Cardiac fibroblast (primary cell): ENCODE measurements at regions not wholly inside any gene's neighbourhood (a gene's known extent, or its start where the extent isn't known, plus 50 kb on each side); places are given as distances from the start of the nearest gene placed in this dataset.

ENCODE experiments used
- DNase-seq, 2 donors: peaks; one replicate each; pipeline versions ENCODE4 v3.0.0 to v3.0.0-alpha.2; 2010; ENCODE audit warnings: low read depth in 2 of 2
- H3K4me3 ChIP-seq, 2 donors: replicated peaks in 1 of 2; 1 replicate in 1 of 2; 2 replicates in 1 of 2; pipeline ENCODE4 v1.5.1; 2011; ENCODE audit warnings: low read depth in 2 of 2, low read length in 2 of 2, mild to moderate bottlenecking in 2 of 2, moderate library complexity in 1 of 2
- TF ChIP-seq, protein P1 (sequence below): IDR thresholded peaks from one replicate; pipeline ENCODE4 v1.5.1; 2011; ENCODE audit warnings: low read depth, mild to moderate bottlenecking, low read length, inconsistent platforms

DNA sequence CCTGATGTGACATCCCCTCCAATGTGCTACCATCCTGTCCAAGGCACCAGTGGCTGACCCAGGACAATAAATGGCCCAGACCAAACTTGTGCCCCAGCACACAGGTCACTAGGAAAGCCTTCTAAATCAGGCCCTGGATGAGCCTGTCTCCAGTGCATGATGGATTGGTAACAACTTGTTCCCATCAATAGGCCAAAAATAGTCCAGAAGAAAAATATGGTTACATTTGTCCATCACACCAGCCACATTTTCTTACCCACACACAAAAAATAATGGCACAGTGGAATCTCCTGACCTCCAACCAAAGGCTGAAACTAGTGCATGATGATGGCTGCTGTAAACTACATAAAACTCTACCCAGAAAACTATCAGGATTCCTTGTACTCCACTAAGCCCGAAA lies 228.4 kb downstream of the SPTSSA start:
- no peak for DNase-seq
- H3K4me3 ChIP-seq: no peak overlapping the region
- TF ChIP-seq, protein P1, sequence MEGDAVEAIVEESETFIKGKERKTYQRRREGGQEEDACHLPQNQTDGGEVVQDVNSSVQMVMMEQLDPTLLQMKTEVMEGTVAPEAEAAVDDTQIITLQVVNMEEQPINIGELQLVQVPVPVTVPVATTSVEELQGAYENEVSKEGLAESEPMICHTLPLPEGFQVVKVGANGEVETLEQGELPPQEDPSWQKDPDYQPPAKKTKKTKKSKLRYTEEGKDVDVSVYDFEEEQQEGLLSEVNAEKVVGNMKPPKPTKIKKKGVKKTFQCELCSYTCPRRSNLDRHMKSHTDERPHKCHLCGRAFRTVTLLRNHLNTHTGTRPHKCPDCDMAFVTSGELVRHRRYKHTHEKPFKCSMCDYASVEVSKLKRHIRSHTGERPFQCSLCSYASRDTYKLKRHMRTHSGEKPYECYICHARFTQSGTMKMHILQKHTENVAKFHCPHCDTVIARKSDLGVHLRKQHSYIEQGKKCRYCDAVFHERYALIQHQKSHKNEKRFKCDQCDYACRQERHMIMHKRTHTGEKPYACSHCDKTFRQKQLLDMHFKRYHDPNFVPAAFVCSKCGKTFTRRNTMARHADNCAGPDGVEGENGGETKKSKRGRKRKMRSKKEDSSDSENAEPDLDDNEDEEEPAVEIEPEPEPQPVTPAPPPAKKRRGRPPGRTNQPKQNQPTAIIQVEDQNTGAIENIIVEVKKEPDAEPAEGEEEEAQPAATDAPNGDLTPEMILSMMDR: no peak

DNA sequence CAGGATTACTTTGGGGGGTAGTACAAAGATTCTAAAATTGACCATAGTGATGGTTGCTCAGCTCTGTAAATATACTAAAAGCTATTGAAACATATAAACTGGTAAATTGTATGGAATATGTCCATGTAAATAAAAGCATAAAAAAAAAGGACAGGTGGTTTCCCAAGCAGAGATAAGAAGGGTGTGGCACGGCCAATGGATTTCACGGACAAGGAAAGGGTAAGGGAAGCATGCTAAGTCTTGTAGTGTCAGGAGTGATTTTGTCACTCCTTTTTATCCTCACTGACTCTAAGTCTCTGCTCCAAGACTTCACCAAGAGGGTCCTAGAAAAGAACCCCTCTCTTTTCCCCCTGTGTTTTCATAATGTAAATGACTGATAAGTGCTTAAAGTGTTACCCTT lies 229.2 kb downstream of the SPTSSA start:
- TF ChIP-seq, protein P1: no peak
- no peak overlapping the region for H3K4me3 ChIP-seq
- no peak for DNase-seq

DNA sequence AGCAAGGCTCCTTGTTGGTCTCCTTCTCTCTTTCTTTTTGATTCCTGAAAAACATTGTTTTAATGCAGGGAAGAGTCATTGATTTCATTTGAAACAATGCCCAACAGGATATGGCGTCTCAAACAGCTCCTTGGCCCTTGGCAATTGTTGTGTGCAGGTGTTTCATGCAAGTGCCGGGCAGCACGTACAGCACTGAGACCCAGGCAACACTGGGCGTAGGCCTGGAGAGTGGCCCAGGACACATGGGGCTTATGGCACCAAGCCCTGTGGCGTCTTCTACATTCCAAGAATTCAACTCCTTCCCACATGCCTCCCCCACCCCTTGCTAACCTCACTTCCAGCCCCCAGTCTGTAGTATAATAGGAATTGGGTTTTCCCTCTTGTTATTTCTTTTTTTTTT lies 230.4 kb downstream of the SPTSSA start:
- no peak overlapping the region for H3K4me3 ChIP-seq
- TF ChIP-seq, protein P1: no peak
- peak in 1 of 2 donors; percentile 3 for DNase-seq

DNA sequence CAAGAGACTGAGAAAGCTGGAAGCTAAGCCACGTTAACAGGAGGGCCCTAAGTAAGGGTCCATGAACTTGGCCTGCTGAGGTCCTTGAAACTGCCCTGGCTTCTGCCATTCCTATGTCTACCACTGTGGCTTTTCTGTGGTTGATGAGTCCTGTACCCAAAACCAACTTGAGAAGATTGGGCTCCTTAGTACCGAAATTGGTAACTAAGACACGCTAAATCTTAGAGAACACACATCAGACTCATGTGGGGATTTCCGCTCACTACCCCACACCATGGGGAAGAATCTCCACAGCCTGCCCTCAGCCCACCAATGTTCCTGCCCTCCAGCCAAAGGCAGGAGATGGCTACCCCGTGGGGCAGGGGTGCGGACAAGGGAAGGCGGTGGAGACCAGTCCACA lies 232.9 kb downstream of the SPTSSA start:
- TF ChIP-seq, protein P1: no peak

DNA sequence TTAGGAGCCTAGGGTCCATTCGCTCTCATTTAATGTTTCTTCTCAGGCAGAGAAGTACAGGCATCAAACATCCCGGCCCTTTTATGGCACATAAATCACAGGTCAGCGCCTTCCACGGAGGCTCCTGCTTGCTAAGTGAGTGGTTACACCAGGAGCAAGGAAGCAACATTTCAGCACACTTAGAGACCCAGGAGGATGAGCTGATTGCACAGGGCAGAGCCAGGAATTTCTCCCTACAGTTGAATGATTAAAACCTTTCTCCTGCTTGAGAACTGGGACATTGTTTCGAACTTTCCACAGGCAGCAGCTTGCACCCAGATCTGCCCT lies 233.4 kb downstream of the SPTSSA start:
- TF ChIP-seq, protein P1: no peak
- DNase-seq: no peak
- no peak overlapping the region for H3K4me3 ChIP-seq

More for the DNA sequence above, 232.9 kb downstream of the SPTSSA start:
- DNase-seq: no peak
- no peak overlapping the region for H3K4me3 ChIP-seq

DNA sequence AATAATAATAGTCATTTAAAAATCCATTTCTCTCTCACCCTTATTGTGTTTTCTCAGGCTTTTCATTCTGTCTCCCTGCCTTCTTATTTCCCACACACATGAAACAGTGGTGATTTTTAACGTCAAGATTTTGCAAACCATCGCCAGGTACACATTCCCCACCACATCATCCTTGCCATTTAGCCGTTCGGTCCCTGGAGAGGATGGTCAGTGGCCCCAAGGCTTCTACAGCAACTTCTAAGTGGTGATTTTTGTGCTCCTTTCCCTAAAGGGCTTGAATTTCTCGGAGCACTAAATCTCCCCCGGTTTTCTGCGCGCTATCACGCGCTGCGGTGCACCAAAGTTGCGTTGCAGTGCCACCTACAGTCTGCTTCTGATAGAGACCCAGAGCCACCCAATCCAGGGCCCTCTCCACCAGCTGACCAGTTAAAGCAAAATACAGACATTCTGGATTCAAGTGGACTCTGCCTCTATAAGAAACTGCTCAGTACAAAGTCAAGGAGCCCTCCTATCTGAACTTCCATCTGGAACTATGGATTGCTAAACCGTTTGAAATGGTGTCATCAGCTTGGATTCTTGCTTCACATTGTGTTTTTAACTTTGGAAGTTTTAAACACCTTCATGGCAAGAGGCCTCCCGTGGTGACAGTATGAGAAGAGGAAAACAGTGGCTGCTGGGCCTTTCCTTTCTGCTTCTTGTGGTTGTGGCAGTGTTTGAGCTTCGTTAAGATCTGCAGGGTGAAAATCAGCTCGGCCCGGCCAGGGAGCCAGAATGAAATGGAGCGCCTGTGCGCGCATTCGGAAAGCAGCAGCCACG lies 234.0 kb downstream of the SPTSSA start:
- peak; percentile 58 to 65 for DNase-seq
- TF ChIP-seq, protein P1: peak; percentile 76

DNA sequence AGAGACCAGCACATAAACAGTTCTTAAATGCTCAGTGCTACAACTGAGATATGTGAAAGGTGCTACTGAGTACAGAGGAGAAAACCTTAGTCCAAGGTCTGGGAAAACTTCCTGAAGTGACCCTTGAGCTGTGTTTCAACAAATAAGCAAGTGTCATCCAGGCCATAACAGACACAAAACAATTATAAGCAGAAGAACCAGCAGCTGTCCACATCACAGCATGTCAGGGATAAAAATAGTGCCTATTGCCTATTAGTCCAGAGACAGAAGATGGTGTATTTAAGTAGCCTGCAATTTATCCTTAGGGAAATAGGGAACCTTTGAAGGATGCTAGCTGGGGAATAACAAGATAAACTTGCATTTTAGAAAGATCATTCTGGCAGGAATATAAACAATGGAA lies 237.8 kb downstream of the SPTSSA start:
- DNase-seq: no peak

More for the DNA sequence above, 234.0 kb downstream of the SPTSSA start:
- no peak overlapping the region for H3K4me3 ChIP-seq

More for the DNA sequence above, 237.8 kb downstream of the SPTSSA start:
- TF ChIP-seq, protein P1: no peak
- H3K4me3 ChIP-seq: no peak overlapping the region
